Breast epithelium (tissue), 4 donors: ENCODE measurements at regions not wholly inside any gene's neighbourhood (a gene's known extent, or its start where the extent isn't known, plus 50 kb on each side); places are given as distances from the start of the nearest gene placed in this dataset.

Experiments
- DNase-seq, 2 donors: peaks; one replicate each; pipeline ENCODE4 v3.0.0-alpha.2; 2019; ENCODE audit warnings: low spot score in 2 of 2
- H3K27ac ChIP-seq, 2 donors: fragments of 200-600 bp; sonication (generic) in 1 of 2; one replicate each; pipeline ENCODE4 v1.5.1; 2016 to 2019; ENCODE audit warnings: mild to moderate bottlenecking in 1 of 2
- H3K27me3 ChIP-seq, 2 donors: fragments of 200-600 bp; sonication (generic) in 1 of 2; one replicate each; pipeline versions ENCODE4 v1.5.1 to v1.6.0; 2017 to 2019; ENCODE audit warnings: control low read depth in 1 of 2, mild to moderate bottlenecking in 1 of 2
- H3K36me3 ChIP-seq: fragments of 200-600 bp; one replicate; pipeline ENCODE4 v1.5.1; 2019
- H3K4me1 ChIP-seq, 2 donors: fragments of 200-600 bp; sonication (generic); one replicate each; pipeline ENCODE4 v1.5.1; 2016 to 2019; ENCODE audit warnings: control low read depth in 1 of 2
- H3K4me3 ChIP-seq, 3 donors: fragments of 200-600 bp; sonication (generic); 1 replicate in 2 of 3; 2 replicates in 1 of 3; pipeline ENCODE4 v1.5.1; 2016 to 2019; ENCODE audit warnings: mild to moderate bottlenecking in 3 of 3, moderate library complexity in 2 of 3
- H3K9me3 ChIP-seq, 2 donors: fragments of 200-600 bp; sonication (generic) in 1 of 2; one replicate each; pipeline ENCODE4 v1.5.1; 2016 to 2019; ENCODE audit warnings: control low read depth in 1 of 2
- POLR2A ChIP-seq: fragments of 450-650 bp; IDR thresholded peaks from one replicate; pipeline ENCODE4 v1.6.1; 2016; ENCODE audit warnings: antibody characterized with exemption, mild to moderate bottlenecking, moderate library complexity
- POLR2AphosphoS5 ChIP-seq, 3 donors: sonication (generic); formaldehyde crosslinking; IDR thresholded peaks; one replicate each; pipeline ENCODE4 v1.6.1; 2017; ENCODE audit warnings: antibody characterized with exemption in 3 of 3
- intact Hi-C: fragments of 100-400 bp; cut with DNase I; formaldehyde crosslinking; loops from one replicate; pipeline ENCODE4 v1.15.1; 2023; ENCODE audit warnings: low total_unique reads
- TF ChIP-seq, protein P1 (sequence below), 3 donors: fragments of 450-650 bp; IDR thresholded peaks; one replicate each; pipeline ENCODE4 v1.5.1; 2016 to 2017; ENCODE audit warnings: antibody characterized with exemption in 3 of 3, mild to moderate bottlenecking in 3 of 3, moderate library complexity in 3 of 3

- intact Hi-C loops = no loop called here
- H3K4me3 ChIP-seq = no peak overlapping the region
- no peaks in the 10 kb centered on the region for H3K36me3 ChIP-seq
- no peaks in the 10 kb centered on the region for H3K9me3 ChIP-seq
- no peaks in the 10 kb centered on the region for H3K4me1 ChIP-seq
- no peak overlapping the region for H3K27ac ChIP-seq
- no peak for DNase-seq
- TF ChIP-seq POLR2AphosphoS5 (IDR thresholded peaks at IDR 0.05) (no peak), POLR2A (no peak)
- TF ChIP-seq, protein P1, sequence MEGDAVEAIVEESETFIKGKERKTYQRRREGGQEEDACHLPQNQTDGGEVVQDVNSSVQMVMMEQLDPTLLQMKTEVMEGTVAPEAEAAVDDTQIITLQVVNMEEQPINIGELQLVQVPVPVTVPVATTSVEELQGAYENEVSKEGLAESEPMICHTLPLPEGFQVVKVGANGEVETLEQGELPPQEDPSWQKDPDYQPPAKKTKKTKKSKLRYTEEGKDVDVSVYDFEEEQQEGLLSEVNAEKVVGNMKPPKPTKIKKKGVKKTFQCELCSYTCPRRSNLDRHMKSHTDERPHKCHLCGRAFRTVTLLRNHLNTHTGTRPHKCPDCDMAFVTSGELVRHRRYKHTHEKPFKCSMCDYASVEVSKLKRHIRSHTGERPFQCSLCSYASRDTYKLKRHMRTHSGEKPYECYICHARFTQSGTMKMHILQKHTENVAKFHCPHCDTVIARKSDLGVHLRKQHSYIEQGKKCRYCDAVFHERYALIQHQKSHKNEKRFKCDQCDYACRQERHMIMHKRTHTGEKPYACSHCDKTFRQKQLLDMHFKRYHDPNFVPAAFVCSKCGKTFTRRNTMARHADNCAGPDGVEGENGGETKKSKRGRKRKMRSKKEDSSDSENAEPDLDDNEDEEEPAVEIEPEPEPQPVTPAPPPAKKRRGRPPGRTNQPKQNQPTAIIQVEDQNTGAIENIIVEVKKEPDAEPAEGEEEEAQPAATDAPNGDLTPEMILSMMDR (IDR thresholded peaks at IDR 0.05) = no peak
- H3K27me3 ChIP-seq = no peaks in the 10 kb centered on the region
These were observed 62.2 kb upstream of the CAPRIN2 start for GRCh38 chr12:30816742-30817465.

GRCh38 chr12:30814295-30814655 lies 59.5 kb upstream of the CAPRIN2 start:
- H3K4me1 ChIP-seq = no peaks in the 10 kb centered on the region
- no peaks in the 10 kb centered on the region for H3K27me3 ChIP-seq
- H3K27ac ChIP-seq = no peak overlapping the region
- H3K9me3 ChIP-seq = no peaks in the 10 kb centered on the region
- no peak overlapping the region for H3K4me3 ChIP-seq
- no peaks in the 10 kb centered on the region for H3K36me3 ChIP-seq
- no peak for TF ChIP-seq POLR2A
- TF ChIP-seq, protein P1 (IDR thresholded peaks at IDR 0.05) = no peak
- TF ChIP-seq POLR2AphosphoS5 (IDR thresholded peaks at IDR 0.05) = no peak
- DNase-seq = no peak
- intact Hi-C loops = no loop called here

DNA sequence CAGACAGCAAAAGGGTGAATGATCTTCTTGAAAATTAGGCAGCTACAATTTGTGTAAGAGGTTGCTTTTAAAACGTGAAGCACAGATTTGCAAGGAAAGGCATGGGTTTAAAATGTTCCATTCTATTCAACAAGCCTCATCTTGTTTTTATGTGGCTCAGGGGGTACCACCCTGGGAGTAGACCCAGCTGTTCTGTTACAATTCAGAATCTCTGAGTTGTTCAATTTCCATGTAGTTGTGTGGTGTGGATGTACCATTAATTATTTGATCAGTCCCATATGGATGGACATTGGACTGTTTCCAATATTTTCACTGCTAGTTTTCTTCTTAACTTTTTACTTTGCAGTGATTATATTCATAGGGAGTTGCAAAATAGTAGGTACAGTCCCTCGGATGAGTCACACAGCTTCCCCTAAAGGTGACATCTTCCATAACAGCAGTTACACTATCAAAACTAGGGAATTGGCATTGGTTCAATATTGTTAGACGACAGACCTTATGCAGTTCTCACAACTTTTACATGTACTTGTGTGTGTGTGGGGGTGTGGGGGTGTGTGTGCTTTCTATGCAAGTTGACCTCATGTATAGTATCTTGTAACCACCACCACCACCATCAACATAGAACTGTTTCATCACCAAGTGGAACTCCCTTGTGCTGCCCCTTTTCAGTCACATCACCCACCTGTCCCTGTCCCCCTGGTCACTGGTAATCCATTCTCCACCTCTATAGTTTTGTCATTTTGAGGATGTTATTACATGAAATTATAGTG lies 59.0 kb upstream of the CAPRIN2 start:
- Histone ChIP-seq H3K36me3 (no peaks in the 10 kb centered on the region), H3K4me1 (no peaks in the 10 kb centered on the region), H3K27ac (no peak overlapping the region), H3K4me3 (no peak overlapping the region), H3K9me3 (no peaks in the 10 kb centered on the region), H3K27me3 (no peaks in the 10 kb centered on the region)
- DNase-seq = no peak
- intact Hi-C loops = no loop called here
- TF ChIP-seq, protein P1 (IDR thresholded peaks at IDR 0.05) = no peak
- TF ChIP-seq POLR2AphosphoS5 (IDR thresholded peaks at IDR 0.05) = no peak
- no peak for TF ChIP-seq POLR2A

DNA sequence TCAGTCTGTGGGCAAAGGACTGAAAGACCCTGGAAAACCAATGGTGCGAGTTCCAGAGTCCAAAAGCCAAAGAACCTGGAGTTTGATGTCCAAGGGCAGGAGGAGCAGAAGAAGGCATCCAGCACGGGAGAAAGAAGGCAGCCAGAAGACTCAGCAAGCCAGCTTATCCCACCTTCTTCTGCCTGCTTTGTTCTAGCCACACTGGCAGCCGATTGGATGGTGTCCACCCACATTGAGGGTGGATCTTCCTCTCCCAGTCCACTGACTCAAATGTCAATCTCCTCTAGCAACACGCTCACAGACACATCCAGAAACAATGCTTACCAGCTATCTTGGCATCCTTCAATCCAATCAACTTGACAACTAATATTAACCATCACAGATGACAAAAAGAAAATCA lies 57.2 kb upstream of the CAPRIN2 start:
- Histone ChIP-seq H3K4me3 (no peak overlapping the region), H3K36me3 (no peaks in the 10 kb centered on the region), H3K9me3 (no peaks in the 10 kb centered on the region), H3K4me1 (no peaks in the 10 kb centered on the region), H3K27ac (no peak overlapping the region), H3K27me3 (no peaks in the 10 kb centered on the region)
- no peak for DNase-seq
- intact Hi-C loops = no loop called here
- TF ChIP-seq POLR2A = no peak
- TF ChIP-seq POLR2AphosphoS5 (IDR thresholded peaks at IDR 0.05) = no peak
- TF ChIP-seq, protein P1 (IDR thresholded peaks at IDR 0.05) = no peak

DNA sequence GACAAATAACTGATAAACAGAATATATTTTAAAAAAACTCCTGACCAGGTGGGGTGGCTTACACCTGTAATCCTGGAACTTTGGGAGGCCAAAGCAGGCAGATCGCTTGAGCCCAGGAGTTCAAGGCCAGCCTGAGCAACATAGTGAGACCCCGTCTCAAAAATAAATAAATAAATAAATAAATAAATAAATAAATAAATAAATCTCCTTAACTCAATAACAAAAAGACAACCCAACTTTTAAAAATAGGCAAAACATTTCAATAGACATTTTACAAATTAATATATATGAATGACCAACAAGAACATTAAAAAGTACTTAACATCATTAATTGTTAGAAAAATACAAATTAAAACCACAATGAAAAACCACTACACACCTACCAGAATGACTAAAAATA lies 56.2 kb upstream of the CAPRIN2 start:
- no peaks in the 10 kb centered on the region for H3K27me3 ChIP-seq
- no peak for TF ChIP-seq POLR2A
- TF ChIP-seq, protein P1 (IDR thresholded peaks at IDR 0.05) = no peak
- H3K9me3 ChIP-seq = no peaks in the 10 kb centered on the region
- DNase-seq = no peak
- no peaks in the 10 kb centered on the region for H3K4me1 ChIP-seq
- H3K36me3 ChIP-seq = no peaks in the 10 kb centered on the region
- H3K4me3 ChIP-seq = no peak overlapping the region
- no peak overlapping the region for H3K27ac ChIP-seq
- intact Hi-C loops = no loop called here
